ENCODE measurements at regions not wholly inside any gene's neighbourhood (a gene's known extent, or its start where the extent isn't known, plus 50 kb on each side); places are given as distances from the start of the nearest gene placed in this dataset.

DNA sequence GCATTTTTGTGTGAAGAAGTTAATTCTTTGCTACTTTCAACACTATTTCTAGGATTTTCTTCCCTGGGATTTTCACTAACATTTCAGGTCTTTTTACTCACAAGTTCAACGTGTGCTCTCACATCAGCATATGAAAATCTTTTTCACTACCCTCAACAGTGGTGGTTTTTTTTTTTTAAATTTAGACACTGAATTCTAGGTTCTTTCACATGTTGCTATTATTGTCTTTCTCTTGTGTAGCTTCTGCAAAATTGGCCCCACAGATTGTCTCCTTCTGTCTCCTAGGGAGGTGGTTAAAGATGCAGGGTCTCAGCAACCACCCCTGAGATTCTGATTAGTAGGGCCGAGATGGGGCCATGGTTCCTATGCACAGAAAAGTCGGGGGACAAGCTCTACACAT, 165.0 kb upstream of the GPR26 start:
- no peak for DNase-seq

DNA sequence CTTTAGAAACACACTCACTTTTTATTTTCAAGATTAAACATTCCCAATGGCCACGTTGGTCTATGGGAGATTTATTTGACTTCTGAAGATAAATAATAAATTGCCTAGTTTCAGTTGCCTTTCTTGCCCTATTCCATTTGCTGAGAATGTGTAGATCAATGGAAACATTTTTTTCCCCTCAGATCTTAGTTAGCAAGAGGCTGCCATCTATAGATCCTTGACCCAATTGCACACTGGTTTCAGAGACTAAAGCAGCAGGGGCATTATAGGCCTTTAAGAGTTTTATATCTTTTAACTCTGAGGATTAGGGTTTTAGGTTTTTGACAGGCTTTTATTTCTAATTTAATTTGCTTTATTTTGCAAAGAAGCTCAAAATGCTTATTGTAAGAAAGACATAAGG, 163.2 kb upstream of the GPR26 start:
- DNase-seq: no peak

DNA sequence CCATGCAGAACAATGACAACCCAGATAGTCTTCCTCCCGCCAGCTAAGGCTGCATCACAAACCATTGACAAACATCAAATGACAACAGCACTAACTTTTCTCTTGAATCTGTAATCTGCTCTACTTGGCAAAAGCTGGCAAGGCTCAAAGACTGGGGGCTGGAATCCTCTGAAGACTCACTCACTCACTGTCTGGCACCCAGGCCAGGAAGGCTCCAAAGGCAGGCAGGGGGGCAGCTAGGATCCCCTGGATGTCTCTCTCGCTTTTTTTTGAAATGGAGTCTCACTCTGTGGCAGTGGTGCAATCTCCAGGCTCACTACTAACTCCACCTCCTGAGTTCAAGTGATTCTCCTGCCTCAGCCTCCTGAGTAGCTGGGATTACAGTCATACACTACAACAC, 159.7 kb upstream of the GPR26 start:
- DNase-seq: no peak

DNA sequence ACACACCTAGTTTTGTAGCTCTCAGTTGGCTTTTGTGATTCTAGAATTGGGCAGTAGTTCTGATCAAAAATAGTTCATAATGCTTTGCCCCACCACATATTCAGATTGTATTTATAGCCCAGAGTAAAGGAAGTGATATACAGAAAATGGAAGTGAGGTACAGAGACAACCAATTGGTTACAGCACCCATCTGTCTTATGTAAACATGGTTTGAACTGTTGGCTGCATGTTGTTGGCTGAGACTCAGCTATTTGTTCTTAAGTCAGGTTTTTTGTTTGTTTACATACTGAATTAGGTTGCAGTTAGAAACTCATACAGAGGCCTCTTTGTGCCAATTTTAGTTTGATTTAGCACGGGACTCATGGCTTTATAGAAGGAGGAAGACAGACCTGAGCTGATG, 158.9 kb upstream of the GPR26 start:
- no peak for DNase-seq

GRCh38 chr10:123509338-123509737, 156.8 kb upstream of the GPR26 start:
- DNase-seq: no peak

DNA sequence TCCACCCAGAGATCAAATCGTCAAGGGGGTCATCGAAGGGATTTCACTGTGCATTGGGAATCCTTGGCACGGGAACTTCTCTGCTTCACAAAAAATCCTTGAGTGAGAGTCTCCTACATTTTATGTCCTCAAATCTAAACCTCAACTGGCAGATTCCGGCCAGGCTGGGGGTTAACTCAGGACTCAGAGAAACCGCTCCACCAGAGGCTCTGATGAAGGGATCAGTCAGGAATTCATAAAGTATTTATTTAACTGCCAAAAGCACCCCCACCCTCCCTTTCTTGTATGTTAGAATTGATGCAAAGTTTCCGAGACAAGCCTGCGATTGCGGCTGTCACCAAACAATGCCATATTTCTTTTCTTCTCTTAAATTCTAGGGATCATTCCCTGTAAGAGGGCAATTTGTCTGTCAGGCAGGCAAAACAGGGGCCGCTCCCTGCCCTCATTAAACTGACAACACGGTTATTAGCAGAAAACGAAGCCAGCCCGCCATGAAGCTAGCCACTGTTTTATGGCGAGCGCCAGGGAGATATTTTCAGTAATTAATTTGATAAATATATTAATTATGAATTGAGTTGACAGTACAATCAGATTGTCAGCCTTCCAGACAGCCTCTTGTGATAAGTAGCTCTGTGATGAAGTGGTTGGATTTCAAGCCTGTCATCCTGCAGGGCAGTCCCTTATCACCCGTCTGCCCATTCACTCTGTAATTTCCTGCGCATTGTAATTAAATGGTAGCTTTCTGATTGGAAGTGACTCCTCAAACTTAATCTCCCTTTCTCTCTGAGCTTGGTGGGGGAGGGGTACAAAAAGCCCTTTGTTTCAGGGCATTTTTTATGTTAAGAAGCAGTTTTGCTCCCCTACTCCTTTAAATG, 153.0 kb upstream of the GPR26 start:
- DNase-seq: no peak

DNA sequence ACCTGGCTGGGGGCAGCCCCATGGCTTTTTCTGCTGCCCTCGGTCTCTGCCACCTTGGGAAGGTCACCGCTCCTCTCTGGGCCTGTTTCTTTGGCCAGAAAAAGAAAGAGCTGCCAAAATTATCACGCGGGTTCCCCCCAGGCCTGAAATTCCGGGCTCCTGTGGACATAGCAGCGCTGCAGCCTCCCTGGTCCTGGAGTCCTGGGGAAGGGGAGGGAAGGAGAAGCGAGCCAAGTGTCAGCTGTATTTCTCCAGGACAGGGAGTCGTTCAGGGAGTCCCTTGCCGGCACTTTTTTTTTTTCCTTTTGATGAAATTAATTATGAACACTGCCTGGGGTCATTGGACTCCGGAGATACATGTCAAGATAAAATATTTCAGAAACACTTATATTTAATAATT, 152.3 kb upstream of the GPR26 start:
- DNase-seq: no peak

DNA sequence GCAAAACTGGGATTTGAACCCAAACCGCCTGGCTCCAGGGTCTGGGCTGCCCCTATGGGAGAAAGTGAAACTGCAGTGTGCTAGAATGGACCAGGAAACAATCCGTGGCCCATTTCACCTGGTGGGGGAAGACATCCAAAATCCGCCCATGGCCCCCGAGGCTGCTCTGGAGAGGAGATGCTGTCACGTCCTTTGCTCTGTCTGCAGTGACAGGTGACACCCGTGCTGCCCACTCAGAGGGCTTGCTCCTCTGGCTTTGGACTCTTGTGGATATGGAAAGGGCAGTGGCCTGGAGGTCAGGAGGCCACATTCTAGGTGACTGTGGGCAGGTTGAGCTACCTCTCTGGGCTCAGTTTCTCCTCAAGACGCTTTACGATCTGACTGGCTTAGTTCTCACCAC, 151.2 kb upstream of the GPR26 start:
- no peak for DNase-seq

DNA sequence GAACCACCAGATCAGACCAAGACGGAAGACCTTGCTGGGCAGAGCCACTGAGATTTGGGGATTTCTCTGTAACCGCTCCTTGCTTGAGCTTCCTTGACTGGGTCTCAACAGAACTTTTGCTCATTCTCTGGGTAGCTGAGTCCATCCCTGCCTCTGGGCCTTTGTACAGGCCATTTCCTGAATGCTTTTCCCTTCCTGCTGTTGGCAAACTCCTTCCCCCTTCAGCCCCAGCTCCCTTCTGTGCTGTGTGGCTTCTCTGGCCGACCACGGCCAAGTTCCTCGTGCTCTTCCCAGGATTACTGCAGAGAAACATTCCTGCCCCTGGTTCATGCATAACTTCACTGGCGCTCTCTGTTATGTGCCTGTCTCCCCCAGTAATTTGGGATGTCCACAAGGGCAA, 150.5 kb upstream of the GPR26 start:
- DNase-seq: no peak

GRCh38 chr10:123516291-123516690, 149.9 kb upstream of the GPR26 start:
- DNase-seq: no peak

DNA sequence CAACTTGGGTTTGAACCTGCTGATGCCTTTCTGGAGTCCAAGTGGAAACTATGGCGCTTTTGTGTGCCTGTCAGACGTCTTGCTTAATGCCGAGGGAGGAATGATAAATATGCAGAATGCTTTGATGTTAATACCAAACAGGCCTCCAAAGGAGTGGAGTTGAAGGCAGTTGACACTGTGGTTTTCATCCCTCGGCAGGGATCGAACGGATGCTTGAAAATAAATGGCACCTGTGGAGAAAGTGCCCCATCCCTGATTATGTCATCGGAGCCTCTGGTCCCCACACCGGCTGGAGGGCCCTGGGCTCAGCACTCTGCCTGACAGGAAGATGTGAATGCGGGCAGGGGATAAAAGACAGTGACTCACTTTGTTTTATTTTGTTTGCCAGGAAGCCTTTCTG, 148.7 kb upstream of the GPR26 start:
- no peak for DNase-seq

- DNase-seq: peak; percentile 9
Observed at GRCh38 chr10:123517901-123518300, 148.3 kb upstream of the GPR26 start.

GRCh38 chr10:123518765-123519164, 147.4 kb upstream of the GPR26 start:
- DNase-seq: peak; percentile 13

DNA sequence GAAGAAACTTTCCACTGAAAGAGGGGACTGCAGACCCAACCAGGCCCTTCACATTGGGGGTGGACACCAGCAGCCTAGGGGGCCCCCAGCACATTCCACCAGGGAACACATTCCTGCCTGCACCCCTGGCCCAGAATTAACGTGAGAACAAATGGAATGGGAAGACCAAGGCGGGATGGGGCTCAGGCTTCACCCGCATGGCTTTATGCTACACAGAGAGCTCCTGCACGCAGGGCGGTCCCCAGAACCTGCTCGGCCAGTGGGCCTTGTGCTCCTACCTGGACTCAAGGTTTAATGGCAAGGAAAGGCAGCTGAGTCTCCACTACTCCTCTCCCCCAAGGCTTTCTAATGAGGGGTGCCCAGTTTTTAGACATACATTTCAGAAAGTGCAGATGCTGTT, 146.3 kb upstream of the GPR26 start:
- peak; percentile 30 for DNase-seq

- peak; percentile 41 for DNase-seq
Observed at GRCh38 chr10:123521076-123521475, 145.1 kb upstream of the GPR26 start.

GRCh38 chr10:123521556-123521955, 144.6 kb upstream of the GPR26 start:
- peak; percentile 44 for DNase-seq

GRCh38 chr10:123522702-123523312, 143.3 kb upstream of the GPR26 start:
- DNase-seq: peak; percentile 7

DNA sequence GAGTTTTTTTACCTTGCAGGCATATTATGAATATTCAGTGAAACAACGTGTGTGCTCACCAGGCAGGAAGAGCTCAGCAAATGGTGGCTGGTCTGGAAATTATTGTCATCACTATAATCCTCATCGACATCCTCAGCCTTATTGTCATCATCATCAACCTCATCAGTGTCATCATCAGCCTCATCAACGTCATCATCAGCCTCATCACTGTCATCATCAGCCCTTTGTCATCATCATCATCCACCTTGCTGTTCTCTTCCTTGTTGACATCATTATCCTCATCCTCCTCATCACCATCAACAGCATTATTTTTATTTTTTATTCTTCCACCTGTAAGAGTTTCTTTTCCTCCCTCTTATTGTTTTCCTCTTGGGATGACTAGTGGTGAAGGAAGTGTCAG, 142.3 kb upstream of the GPR26 start:
- DNase-seq: no peak

DNA sequence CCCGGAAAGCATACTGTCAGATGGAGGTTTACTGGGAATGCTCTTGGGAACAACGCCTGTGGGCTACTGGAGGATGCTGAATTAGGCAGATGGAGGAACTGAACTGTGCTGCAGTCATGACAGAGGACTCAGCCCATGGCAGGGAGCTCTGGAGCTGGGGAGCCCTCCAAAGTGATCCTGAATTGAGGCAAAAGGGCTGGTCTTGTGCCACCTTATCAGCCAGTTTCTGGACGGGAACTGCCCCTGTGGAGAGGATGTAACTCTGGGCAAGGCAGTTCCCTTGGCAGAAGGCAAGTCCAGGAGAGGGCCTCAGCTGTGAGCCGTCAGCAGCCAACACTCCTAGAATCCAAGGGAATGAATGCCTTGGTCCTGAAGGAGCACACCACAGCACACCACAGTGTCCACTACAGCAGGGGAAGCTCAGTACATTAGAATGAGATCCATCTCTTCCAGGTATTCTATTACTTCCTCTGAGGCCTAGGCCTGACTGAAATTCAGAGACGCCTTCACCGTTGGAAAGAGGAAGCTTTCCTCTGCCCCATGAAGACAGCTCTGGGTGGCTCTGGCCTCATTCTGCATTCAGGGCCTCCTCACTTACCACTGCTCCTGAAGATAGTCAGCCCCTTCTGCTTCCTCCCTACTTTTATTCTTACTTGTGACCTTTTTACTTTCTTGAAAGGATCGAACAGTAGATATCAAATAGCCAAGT, 139.6 kb upstream of the GPR26 start:
- DNase-seq: peak; percentile 40

- DNase-seq: peak; percentile 17
Observed at GRCh38 chr10:123527151-123527550, 139.0 kb upstream of the GPR26 start.

- DNase-seq: peak; percentile 26
Observed at GRCh38 chr10:123529146-123529760, 136.9 kb upstream of the GPR26 start.

DNA sequence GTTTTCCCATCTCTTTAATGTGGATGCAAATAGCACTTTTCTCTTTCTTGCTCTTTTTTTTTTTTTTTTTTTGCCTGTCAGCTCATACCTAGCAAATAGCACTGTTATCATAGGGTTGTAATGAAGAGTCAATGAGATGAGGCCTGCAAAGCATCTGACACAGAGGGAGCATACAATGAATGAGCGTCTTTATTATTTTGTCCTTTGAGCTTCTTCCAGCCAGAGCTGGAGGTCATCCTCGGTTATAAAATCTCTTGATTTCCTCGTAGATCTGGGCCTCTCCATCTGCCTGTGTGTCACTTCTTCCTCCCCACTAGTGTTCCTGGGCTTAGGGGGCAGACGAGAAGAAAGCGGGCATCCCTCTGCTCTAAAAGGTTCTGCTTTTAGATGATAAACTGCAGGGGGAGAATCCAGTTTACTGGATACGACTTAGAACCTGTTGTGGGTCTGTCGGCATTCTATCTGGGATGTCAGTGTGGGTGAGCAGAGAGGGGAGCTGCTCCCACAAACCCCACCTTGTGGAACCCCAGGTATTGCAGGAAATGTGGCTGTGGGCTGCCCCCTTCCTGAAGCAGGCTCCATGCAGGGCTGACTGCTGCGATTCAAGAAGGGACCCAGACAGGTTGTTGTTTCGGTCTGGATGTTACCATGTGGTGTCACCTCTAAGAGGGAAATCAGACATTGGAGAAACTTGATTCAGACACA, 135.8 kb upstream of the GPR26 start:
- DNase-seq: peak; percentile 40

DNA sequence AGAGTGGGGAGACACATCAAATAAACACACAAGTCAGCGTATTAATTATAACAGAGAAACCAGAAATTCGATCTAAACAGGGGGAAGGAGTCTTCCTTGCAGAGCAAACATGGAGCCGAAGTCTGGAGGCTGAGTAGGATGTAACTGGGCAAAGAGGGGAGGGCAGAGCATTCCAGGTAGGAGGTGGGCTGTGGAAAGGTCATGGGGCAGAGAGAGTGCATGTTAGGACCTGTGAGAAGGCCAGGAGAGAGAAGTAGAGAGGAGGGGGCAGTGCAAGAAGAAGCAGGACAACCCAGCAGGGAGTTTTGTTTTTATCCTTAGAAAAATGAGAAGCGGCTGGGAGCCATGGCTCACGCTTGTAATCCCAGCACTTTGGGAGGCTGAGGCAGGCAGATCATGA, 130.8 kb upstream of the GPR26 start:
- no peak for DNase-seq
